GM21390 (cell line): ENCODE measurements at regions not wholly inside any gene's neighbourhood (a gene's known extent, or its start where the extent isn't known, plus 50 kb on each side); places are given as distances from the start of the nearest gene placed in this dataset.

Experiments used
- ATAC-seq: cut with Tn5 transposase; IDR thresholded peaks from one replicate; pipeline ENCODE4 v1.9.1; 2021; ENCODE audit not compliant: unreplicated experiment

- no peak for ATAC-seq
Observed at GRCh38 chr5:33361781-33362180, 79.0 kb upstream of the TARS1 start.

- no peak for ATAC-seq
Observed at GRCh38 chr5:33362915-33363314, 77.8 kb upstream of the TARS1 start.

- ATAC-seq, result no peak
Observed at GRCh38 chr5:33363537-33363936, 77.2 kb upstream of the TARS1 start.

GRCh38 chr5:33364406-33364805, 76.4 kb upstream of the TARS1 start:
- ATAC-seq, result no peak

- no peak for ATAC-seq
Observed at GRCh38 chr5:33367416-33367815, 73.3 kb upstream of the TARS1 start.

GRCh38 chr5:33369485-33370465, 71.0 kb upstream of the TARS1 start:
- ATAC-seq, result no peak

- ATAC-seq, result no peak
Observed at GRCh38 chr5:33370466-33370859, 70.3 kb upstream of the TARS1 start.

GRCh38 chr5:33371660-33372059, 69.1 kb upstream of the TARS1 start:
- ATAC-seq, result no peak

GRCh38 chr5:33372721-33373472, 67.9 kb upstream of the TARS1 start:
- ATAC-seq, result no peak

GRCh38 chr5:33375900-33376299, 64.9 kb upstream of the TARS1 start:
- ATAC-seq, result no peak

GRCh38 chr5:33379757-33380156, 61.0 kb upstream of the TARS1 start:
- ATAC-seq, result no peak

GRCh38 chr5:33381243-33381642, 59.5 kb upstream of the TARS1 start:
- ATAC-seq, result no peak
